Aorta (tissue), 5 donors: ENCODE measurements at regions not wholly inside any gene's neighbourhood (a gene's known extent, or its start where the extent isn't known, plus 50 kb on each side); places are given as distances from the start of the nearest gene placed in this dataset.

Source experiments
- ATAC-seq: fragments of 200-7000 bp; cut with Tn5 transposase; one replicate; pipeline ENCODE4 v1.9.1; 2022; ENCODE audit warnings: moderate library complexity; ENCODE audit not compliant: low FRiP score
- DNase-seq, 2 donors: peaks; one replicate each; pipeline ENCODE4 v3.0.0-alpha.2; 2020
- H3K27ac ChIP-seq, 2 donors: one replicate each; pipeline ENCODE4 v1.5.1; 2013; ENCODE audit warnings: low read length in 2 of 2, mild to moderate bottlenecking in 2 of 2, moderate library complexity in 2 of 2, control low read depth in 1 of 2, inconsistent platforms in 1 of 2, low read depth in 1 of 2
- H3K27me3 ChIP-seq, 2 donors: one replicate each; pipeline ENCODE4 v1.6.1; 2013; ENCODE audit warnings: control low read depth in 1 of 2, low read length in 1 of 2, mild to moderate bottlenecking in 1 of 2, moderate library complexity in 1 of 2; ENCODE audit not compliant: insufficient read depth in 2 of 2, control insufficient read depth in 1 of 2
- H3K36me3 ChIP-seq, 2 donors: one replicate each; pipeline ENCODE4 v1.6.1; 2013; ENCODE audit warnings: control low read depth in 1 of 2, low read length in 1 of 2, mild to moderate bottlenecking in 1 of 2; ENCODE audit not compliant: insufficient read depth in 2 of 2, control insufficient read depth in 1 of 2
- H3K4me1 ChIP-seq, 2 donors: one replicate each; pipeline ENCODE4 v1.6.1; 2013; ENCODE audit warnings: low read length in 2 of 2, control low read depth in 1 of 2, mild to moderate bottlenecking in 1 of 2, moderate library complexity in 1 of 2; ENCODE audit not compliant: insufficient read depth in 2 of 2, control insufficient read depth in 1 of 2
- H3K4me3 ChIP-seq, 2 donors: one replicate each; pipeline ENCODE4 v1.5.1; 2013; ENCODE audit warnings: low read length in 2 of 2, control low read depth in 1 of 2, mild to moderate bottlenecking in 1 of 2
- H3K9me3 ChIP-seq: one replicate; pipeline ENCODE4 v1.6.1; 2013; ENCODE audit warnings: mild to moderate bottlenecking, low read length; ENCODE audit not compliant: control insufficient read depth
- WGBS, 2 donors: extraction: QIAGEN DNeasy Blood & Tissue Kit; methylation state at CpG; one replicate each; pipeline ENCODE4 v1.1.7; 2013; 5-methylcytosine and 5-hydroxymethylcytosine counted together
- intact Hi-C, 2 donors: fragments of 100-400 bp; cut with DNase I; formaldehyde crosslinking; loops; one replicate each; pipeline versions ENCODE4 v1.14.2 to v1.15.0; 2022
- donor health status: healthy with polysubstance abuse.
- donor health status: Bipolar disorder and iron deficiency.
- donor health status: DM: no; HTN: no; CAD: no.
- donor health status: DM: no; HTN: no; CAD: no.
- donor health status: DM: yes; HTN: yes; CAD: no.

- intact Hi-C loops: no loop called here
- H3K4me3 ChIP-seq: no peak overlapping the region
- ATAC-seq (no peak), DNase-seq (no peak)
- H3K9me3 ChIP-seq: peaks cover 2% of the 10 kb centered on the region
- no peak overlapping the region for H3K27ac ChIP-seq
- no peaks in the 10 kb centered on the region for H3K27me3 ChIP-seq
- no peaks in the 10 kb centered on the region for H3K4me1 ChIP-seq
- 92 to 93% methylated on average over 2 of the region's 2 CpGs for WGBS, 2 donors
- H3K36me3 ChIP-seq: peaks cover 0 to 2% of the 10 kb centered on the region in 2 donors
Observed at GRCh38 chr2:221120643-221121042, 451.5 kb downstream of the EPHA4 start.

GRCh38 chr2:221123396-221123795 lies 448.7 kb downstream of the EPHA4 start:
- Histone ChIP-seq H3K4me1 (no peaks in the 10 kb centered on the region), H3K27ac (no peak overlapping the region), H3K27me3 (no peaks in the 10 kb centered on the region), H3K4me3 (no peak overlapping the region), H3K36me3 (peaks cover 0 to 2% of the 10 kb centered on the region in 2 donors), H3K9me3 (peaks cover 2% of the 10 kb centered on the region)
- DNase-seq (no peak), ATAC-seq (no peak)
- intact Hi-C loops: no loop called here
- 89 to 90% methylated on average over 3 of the region's 3 CpGs for WGBS, 2 donors

GRCh38 chr2:221124532-221125240 lies 447.4 kb downstream of the EPHA4 start:
- Histone ChIP-seq H3K9me3 (no peaks in the 10 kb centered on the region), H3K4me3 (no peak overlapping the region), H3K4me1 (no peaks in the 10 kb centered on the region), H3K27ac (no peak overlapping the region), H3K36me3 (no peaks in the 10 kb centered on the region), H3K27me3 (no peaks in the 10 kb centered on the region)
- ATAC-seq: peak; percentile 26
- intact Hi-C loops: no loop called here
- DNase-seq: no peak
- WGBS, 2 donors: 81 to 83% methylated on average over 9 of the region's 9 CpGs

GRCh38 chr2:221125691-221126090 lies 446.4 kb downstream of the EPHA4 start:
- Histone ChIP-seq H3K9me3 (no peaks in the 10 kb centered on the region), H3K4me3 (no peak overlapping the region), H3K4me1 (no peaks in the 10 kb centered on the region), H3K36me3 (no peaks in the 10 kb centered on the region), H3K27ac (no peak overlapping the region), H3K27me3 (no peaks in the 10 kb centered on the region)
- 55 to 59% methylated on average over 3 of the region's 3 CpGs for WGBS, 2 donors
- no peak for DNase-seq
- ATAC-seq: no peak
- intact Hi-C loops: no loop called here

GRCh38 chr2:221129657-221130056 lies 442.4 kb downstream of the EPHA4 start:
- ATAC-seq (no peak), DNase-seq (no peak)
- WGBS, 2 donors: 85 to 93% methylated on average over 1 of the region's 1 CpG
- no peak overlapping the region for H3K27ac ChIP-seq
- H3K36me3 ChIP-seq: no peaks in the 10 kb centered on the region
- H3K27me3 ChIP-seq: peaks cover 0 to 1% of the 10 kb centered on the region in 2 donors
- no peak overlapping the region for H3K4me3 ChIP-seq
- intact Hi-C loops: no loop called here
- no peaks in the 10 kb centered on the region for H3K9me3 ChIP-seq
- no peaks in the 10 kb centered on the region for H3K4me1 ChIP-seq

- Histone ChIP-seq H3K4me3 (no peak overlapping the region), H3K27ac (no peak overlapping the region), H3K4me1 (no peaks in the 10 kb centered on the region), H3K36me3 (no peaks in the 10 kb centered on the region), H3K27me3 (peaks cover 0 to 1% of the 10 kb centered on the region in 2 donors), H3K9me3 (no peaks in the 10 kb centered on the region)
- 58 to 62% methylated on average over 1 of the region's 1 CpG for WGBS, 2 donors
- DNase-seq: no peak
- ATAC-seq: no peak
- intact Hi-C loops: no loop called here
Observed at GRCh38 chr2:221130431-221130830, 441.7 kb downstream of the EPHA4 start.

GRCh38 chr2:221133941-221134340 lies 438.2 kb downstream of the EPHA4 start:
- no peak for ATAC-seq
- H3K27ac ChIP-seq: no peak overlapping the region

GRCh38 chr2:221134718-221135117 lies 437.4 kb downstream of the EPHA4 start:
- Histone ChIP-seq H3K36me3 (no peaks in the 10 kb centered on the region), H3K4me3 (no peak overlapping the region), H3K9me3 (no peaks in the 10 kb centered on the region), H3K4me1 (no peaks in the 10 kb centered on the region), H3K27me3 (peaks cover 0 to 1% of the 10 kb centered on the region in 2 donors), H3K27ac (no peak overlapping the region)
- 97 to 98% methylated on average over 3 of the region's 3 CpGs for WGBS, 2 donors
- no peak for ATAC-seq
- no peak for DNase-seq
- intact Hi-C loops: no loop called here

More at GRCh38 chr2:221133941-221134340, 438.2 kb downstream of the EPHA4 start:
- 80 to 81% methylated on average over 2 of the region's 2 CpGs for WGBS, 2 donors
- intact Hi-C loops: no loop called here
- Histone ChIP-seq H3K36me3 (no peaks in the 10 kb centered on the region), H3K27me3 (peaks cover 0 to 1% of the 10 kb centered on the region in 2 donors), H3K4me3 (no peak overlapping the region), H3K9me3 (no peaks in the 10 kb centered on the region), H3K4me1 (no peaks in the 10 kb centered on the region)
- no peak for DNase-seq

- intact Hi-C loops: no loop called here
- Histone ChIP-seq H3K27me3 (peaks cover 0 to 1% of the 10 kb centered on the region in 2 donors), H3K27ac (no peak overlapping the region), H3K9me3 (no peaks in the 10 kb centered on the region), H3K4me1 (no peaks in the 10 kb centered on the region), H3K36me3 (no peaks in the 10 kb centered on the region), H3K4me3 (no peak overlapping the region)
- ATAC-seq: no peak
- no peak for DNase-seq
- WGBS, 2 donors: 37 to 53% methylated on average over 1 of the region's 1 CpG
Observed at GRCh38 chr2:221135699-221136098, 436.4 kb downstream of the EPHA4 start.
